H4 (cell line): ENCODE measurements at regions not wholly inside any gene's neighbourhood (a gene's known extent, or its start where the extent isn't known, plus 50 kb on each side); places are given as distances from the start of the nearest gene placed in this dataset.
"Not testable (repeated sequence)": the region's sequence is repeated elsewhere in the genome, so short reads cannot be mapped to it uniquely, and the experiment has no call there.

ENCODE experiments used
- DNase-seq: peaks from one replicate; pipeline ENCODE4 v3.0.0-alpha.2; 2015; ENCODE audit warnings: low spot score

- DNase-seq, result not testable (repeated sequence)
These were observed 54.9 kb upstream of the NBPF12 start for GRCh38 chr1:146883190-146883589.

- DNase-seq, result not testable (repeated sequence)
These were observed 57.0 kb upstream of the NBPF12 start for GRCh38 chr1:146881096-146881495.

DNA sequence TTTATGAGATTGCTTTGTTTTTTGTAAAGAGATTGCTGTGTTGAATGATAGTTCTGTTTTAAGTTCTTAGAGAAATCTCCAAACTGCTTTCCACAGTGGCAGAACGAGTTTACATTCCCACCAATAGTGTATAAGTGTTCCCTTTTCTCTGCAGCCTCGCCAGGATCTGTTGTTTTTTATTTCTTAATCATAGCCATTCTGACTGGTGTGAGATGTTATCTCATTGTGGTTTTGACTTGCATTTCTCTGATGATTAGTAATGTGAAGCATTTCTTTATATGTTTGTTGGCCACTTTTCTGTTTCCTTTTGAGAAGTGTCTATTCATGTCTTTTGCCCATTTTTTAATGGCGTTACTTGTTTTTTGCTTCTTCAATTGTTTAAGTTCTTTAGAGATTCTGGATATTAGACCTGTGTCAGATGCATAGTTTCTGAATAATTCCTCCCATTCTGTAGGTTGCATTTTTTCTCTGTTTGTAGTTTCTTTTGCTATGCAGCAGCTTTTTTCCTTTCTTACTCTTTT lies 74.3 kb upstream of the NBPF12 start:
- DNase-seq, result peak; percentile 13

DNA sequence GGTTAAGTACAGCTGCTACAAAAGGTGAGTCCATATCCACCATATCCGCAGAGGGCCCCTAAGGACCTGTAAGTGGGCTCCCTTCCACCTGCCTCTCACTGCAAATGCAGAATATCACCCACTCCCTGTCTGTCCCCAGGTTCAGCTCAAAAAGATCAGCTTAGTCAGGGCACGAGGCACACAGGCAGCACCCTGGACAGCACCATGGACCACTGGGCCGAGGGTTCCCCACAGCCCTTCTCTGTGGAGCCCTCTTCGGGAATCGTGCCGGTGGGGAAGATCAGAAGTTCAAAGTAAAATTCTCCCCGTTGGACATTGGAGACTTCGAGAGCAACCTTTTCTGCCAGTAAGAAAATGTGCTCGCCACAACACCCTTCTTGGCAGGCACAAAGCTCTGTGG lies 85.0 kb upstream of the NBPF12 start:
- not testable (repeated sequence) for DNase-seq

DNA sequence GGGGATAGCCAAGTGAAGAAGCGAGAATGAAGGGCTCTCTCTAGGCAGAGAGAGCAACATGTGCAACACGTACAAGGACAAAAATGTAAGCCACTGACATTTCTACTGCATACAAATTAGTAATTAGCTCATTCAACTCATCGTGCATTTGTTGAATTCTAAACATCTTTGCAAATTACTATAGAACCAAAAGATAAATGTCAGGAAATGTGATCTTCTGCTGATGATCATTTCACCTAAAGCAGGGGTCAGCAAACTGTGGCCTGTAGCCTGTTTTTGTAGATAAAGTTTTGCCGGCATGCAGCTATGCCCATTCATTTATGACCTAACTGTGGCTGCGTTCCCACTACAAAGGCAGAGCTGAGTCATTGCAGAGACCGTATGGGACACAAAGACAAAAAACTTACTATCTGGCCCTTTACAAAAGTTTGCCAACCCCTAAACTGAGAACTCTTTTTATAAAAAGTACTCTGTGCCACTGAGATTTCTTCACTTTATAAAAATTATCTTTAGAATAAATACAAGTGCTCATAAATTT lies 87.7 kb upstream of the NBPF12 start:
- DNase-seq, result peak; percentile 19

DNA sequence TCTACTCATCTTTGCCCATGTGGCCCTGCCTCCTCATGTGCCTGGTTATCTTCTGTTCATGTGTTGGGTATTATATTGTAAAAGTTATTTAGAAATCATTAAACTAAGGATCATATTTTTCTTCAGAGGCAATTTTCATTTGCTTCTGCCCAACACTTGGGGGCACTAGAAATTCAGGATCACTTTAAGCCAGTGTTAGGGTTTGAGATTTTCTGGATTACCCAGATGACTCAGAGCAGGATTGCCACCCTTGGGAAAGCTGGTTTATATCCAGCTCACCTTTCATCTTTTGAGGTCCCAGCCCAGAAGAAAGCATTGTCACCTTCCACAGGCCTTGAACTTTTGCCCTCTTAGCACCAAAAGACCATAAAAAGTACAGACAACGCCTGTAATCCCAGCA lies 99.4 kb upstream of the NBPF12 start:
- not testable (repeated sequence) for DNase-seq

GRCh38 chr1:146826957-146827356 lies 111.2 kb upstream of the NBPF12 start:
- not testable (repeated sequence) for DNase-seq

DNA sequence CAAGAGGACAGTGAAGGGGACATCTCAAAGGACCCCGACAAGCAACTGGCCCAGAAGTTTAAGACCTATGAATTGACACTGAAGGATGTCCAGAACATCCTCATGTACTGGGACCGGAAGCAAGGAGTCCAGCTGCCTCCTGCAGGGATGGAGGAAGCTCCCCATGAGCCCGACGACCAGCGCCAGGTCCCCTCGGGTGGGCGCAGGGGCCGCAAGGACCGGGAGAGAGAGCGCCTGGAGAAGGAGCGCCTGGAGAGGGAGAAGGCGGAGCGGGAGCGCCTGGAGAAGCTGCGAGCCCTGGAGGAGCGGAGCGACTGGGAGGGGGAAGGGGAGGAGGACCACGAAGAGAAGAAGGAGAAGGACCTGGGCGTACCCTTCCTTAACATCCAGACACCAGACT lies 143.9 kb upstream of the NBPF12 start:
- not testable (repeated sequence) for DNase-seq

DNA sequence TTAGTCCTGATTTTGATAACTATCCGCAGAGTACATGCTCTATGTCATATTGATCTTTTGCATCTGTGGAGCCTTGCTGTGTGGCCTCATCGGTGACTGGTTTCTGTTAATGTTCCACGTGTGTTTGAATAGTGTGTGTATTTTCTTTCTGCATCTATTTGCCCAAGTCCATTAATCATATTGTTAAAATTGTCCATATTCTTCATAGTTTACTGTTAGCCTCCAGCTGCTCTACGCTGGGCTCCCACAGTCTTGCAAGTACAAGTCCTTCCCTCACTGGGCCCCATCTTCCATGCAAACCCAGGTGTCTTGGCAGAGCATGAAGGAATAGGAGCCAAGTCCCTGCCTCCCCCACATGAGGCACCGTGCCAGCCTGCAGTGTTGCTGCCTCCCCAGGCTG lies 145.4 kb upstream of the NBPF12 start:
- not testable (repeated sequence) for DNase-seq

GRCh38 chr1:146784212-146784940 lies 153.7 kb upstream of the NBPF12 start:
- DNase-seq, result not testable (repeated sequence)

DNA sequence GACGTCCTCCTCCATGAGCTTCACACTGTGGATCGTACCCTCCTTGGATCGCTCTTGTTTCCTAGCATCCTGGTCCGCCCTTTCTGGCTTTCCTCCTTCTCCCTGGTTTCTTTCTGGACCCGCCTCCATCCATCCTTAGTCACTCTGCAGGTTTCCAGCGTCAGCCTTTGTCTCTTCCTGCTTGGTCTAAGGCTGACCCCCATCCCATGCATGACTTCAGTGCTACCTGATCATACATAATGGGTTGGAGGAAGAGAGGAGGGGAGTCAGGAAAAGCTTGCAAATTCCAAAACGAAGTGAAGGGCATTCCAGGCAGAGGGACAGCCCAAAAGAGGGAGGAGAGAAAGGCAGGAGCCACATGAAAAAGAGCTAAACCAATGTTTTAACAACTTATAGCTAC lies 156.9 kb upstream of the NBPF12 start:
- DNase-seq, result not testable (repeated sequence)

DNA sequence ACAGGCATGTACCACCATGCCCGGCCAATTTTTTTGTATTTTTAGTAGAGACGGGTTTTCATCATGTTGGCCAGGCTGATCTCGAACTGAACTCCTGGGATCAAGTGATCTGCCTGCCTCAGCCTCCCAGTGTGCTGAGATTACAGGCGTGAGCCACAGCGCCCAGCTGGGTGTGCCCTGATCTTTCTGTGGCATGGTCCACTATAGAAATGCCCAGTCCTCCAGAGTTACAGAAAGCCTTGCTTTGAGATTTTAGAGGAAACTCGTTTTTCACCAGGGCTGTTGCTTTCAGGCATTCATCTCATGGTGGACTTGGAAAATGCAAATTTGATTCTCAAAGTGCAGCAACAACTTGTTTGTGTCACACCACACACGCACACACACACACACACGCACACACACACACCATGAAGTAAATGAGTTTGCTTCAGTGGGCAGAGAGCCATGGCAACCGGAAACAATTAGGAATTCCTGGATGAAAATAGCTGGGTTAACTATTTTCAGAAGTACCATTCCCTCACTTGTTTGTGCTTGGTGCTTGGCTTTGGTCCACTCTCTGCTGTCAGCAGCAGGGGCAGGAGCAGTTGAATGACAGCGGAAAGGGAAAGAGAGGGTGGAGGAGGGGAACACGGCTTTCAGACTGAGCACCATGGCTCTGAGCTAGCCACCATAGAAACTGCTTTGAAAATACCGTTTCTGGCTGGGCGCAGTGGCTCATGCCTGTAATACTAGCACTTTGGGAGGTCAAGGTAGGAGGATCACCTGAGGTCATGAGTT lies 160.1 kb upstream of the NBPF12 start:
- DNase-seq, result peak; percentile 64

- not testable (repeated sequence) for DNase-seq
These were observed 163.1 kb upstream of the NBPF12 start for GRCh38 chr1:146774988-146775387.

GRCh38 chr1:146774271-146774670 lies 163.9 kb upstream of the NBPF12 start:
- not testable (repeated sequence) for DNase-seq

GRCh38 chr1:146771409-146771808 lies 166.7 kb upstream of the NBPF12 start:
- DNase-seq, result not testable (repeated sequence)

DNA sequence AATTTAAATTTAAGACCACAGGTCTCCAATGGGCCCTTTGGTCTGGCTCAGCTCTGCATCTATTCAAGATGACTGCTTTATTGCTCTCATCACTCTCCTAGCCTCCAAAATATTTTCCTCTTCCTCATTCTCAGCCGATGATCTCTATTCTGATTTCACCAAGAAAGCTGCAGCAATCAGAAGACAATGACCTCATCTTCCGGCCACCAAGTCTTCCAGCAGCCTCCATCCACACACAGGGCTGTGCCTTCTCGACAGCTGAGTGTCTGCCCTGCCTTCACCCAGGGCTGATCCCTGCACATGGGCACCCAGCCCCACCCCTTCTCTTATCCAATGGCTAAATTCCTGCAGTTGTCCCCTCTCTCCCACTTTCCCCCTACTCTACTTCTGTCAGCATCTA lies 167.1 kb upstream of the NBPF12 start:
- DNase-seq, result not testable (repeated sequence)

GRCh38 chr1:146763234-146763633 lies 174.9 kb upstream of the NBPF12 start:
- not testable (repeated sequence) for DNase-seq

DNA sequence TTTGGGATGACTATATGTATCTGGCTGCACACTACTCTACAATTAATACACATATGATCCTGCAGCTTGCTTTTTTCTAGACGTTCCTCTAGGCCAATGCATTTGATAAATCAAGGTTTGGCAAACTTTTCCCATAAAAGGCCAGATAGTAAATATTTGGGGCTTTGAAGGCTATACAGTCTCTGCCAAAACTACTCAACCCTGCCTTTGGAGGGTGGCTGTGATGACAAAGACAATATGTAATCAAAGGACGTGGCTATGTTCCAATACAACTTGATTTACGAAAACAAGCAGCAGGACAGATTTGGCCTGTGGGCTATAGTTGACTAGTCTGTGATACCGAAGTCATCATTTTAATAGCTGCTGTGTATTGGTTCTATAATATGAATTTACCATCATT lies 181.3 kb upstream of the NBPF12 start:
- DNase-seq, result not testable (repeated sequence)

DNA sequence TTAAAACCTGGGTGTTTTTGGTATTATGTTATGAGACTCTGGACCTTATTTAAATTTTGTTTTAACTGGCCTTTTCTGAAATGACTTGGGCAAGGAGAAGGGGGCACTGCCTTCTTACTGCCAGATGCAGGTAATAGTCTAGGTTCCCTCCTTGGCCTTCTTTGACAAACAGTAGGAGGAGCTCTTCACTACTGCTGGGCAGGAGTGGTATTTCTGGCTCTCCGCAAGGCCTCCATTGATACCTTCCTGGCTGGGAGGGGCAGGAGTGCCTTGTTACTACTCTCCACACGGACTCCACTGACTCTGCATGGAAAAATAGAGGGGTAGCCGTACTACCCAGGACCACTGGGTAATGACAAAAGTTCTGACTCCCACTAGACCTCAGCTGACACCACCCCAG lies 189.4 kb upstream of the NBPF12 start:
- DNase-seq, result not testable (repeated sequence)

- DNase-seq, result not testable (repeated sequence)
These were observed 206.0 kb upstream of the NBPF12 start for GRCh38 chr1:146731981-146732680.

DNA sequence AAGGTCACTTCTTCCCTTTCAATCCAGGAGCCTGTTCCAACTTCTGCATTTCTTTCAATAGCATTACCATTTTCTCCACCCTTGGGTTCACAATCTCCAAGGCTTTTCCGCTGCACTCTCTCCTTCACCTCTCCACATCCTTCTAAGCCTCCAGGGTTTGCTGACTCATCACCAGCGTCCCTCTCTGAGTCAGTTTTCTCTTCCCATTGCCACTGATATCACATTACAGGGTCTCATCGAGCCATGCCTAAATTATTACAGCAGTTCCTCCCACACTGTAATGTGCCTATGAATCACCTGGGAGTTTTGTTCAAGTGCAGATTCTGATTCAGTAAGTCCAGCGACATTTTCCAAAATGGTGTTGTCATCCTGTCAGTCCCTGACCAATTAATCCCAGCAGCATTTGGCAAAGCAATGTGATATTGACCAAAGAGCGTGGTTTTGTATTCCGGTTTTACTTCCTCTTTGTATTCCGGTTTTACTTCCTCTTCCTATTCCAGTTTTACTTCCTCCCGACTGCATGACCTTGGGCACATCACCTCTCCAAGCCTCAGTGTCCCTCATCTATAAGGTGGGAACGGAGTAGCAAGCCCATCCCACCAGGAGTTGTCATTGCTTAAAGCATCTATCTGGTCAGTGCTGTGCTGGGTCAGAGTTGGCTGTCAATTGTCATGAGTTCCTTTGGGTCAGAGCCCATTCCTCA lies 208.3 kb upstream of the NBPF12 start:
- not testable (repeated sequence) for DNase-seq
